GM23338 (cell line): ENCODE measurements at regions not wholly inside any gene's neighbourhood (a gene's known extent, or its start where the extent isn't known, plus 50 kb on each side); places are given as distances from the start of the nearest gene placed in this dataset.

Experiments
- ATAC-seq: fragments of 200-7000 bp; cut with Tn5 transposase; 3 replicates; pipeline ENCODE4 v1.9.1; 2020
- DNase-seq: peaks from one replicate; pipeline ENCODE4 v3.0.0-alpha.2; 2015; ENCODE audit warnings: low spot score
- H2AFZ ChIP-seq: fragments of 200-600 bp; sonication (generic); 2 replicates; pipeline ENCODE4 v1.8.0; 2016; ENCODE audit warnings: antibody characterized with exemption, mild to moderate bottlenecking, moderate library complexity
- H3F3A ChIP-seq: fragments of 200-600 bp; sonication (generic); replicated peaks from 2 replicates; pipeline ENCODE4 v1.8.0; 2017; ENCODE audit warnings: antibody characterized with exemption, mixed run types, low read depth
- H3K27ac ChIP-seq: fragments of 200-600 bp; sonication (generic); 2 replicates; pipeline ENCODE4 v1.6.1; 2016; ENCODE audit warnings: low read depth
- H3K27me3 ChIP-seq: fragments of 200-600 bp; sonication (generic); 2 replicates; pipeline ENCODE4 v1.8.0; 2016; ENCODE audit warnings: mild to moderate bottlenecking, mixed run types, moderate library complexity; ENCODE audit not compliant: insufficient read depth
- H3K36me3 ChIP-seq: fragments of 200-600 bp; sonication (generic); 2 replicates; pipeline ENCODE4 v1.8.0; 2016; ENCODE audit warnings: mild to moderate bottlenecking; ENCODE audit not compliant: insufficient read depth
- H3K4me1 ChIP-seq: fragments of 200-600 bp; sonication (generic); 2 replicates; pipeline ENCODE4 v1.8.0; 2016; ENCODE audit warnings: mild to moderate bottlenecking, moderate library complexity; ENCODE audit not compliant: insufficient read depth
- H3K4me2 ChIP-seq: fragments of 200-600 bp; sonication (generic); 2 replicates; pipeline ENCODE4 v1.7.1; 2017; ENCODE audit warnings: mixed run types
- H3K4me3 ChIP-seq: fragments of 200-600 bp; sonication (generic); 2 replicates; pipeline ENCODE4 v1.6.1; 2016; ENCODE audit warnings: mixed run types
- H3K79me2 ChIP-seq: fragments of 200-600 bp; sonication (generic); replicated peaks from 2 replicates; pipeline ENCODE4 v1.8.0; 2017; ENCODE audit warnings: mild to moderate bottlenecking; ENCODE audit not compliant: insufficient read depth
- H3K9me2 ChIP-seq: fragments of 200-600 bp; sonication (generic); 2 replicates; pipeline ENCODE4 v1.8.0; 2017; ENCODE audit not compliant: insufficient read depth
- H4K20me1 ChIP-seq: fragments of 200-600 bp; sonication (generic); replicated peaks from 2 replicates; pipeline ENCODE4 v1.8.0; 2017; ENCODE audit warnings: mild to moderate bottlenecking; ENCODE audit not compliant: insufficient read depth
- H3K27ac Mint-ChIP-seq: 2 replicates; pipeline ENCODE4 v1.8.0; 2020; ENCODE audit warnings: inconsistent platforms, mild to moderate bottlenecking, moderate library complexity, mixed read lengths
- H3K27me3 Mint-ChIP-seq: 3 replicates; pipeline ENCODE4 v1.8.0; 2022; ENCODE audit warnings: low read depth, mild to moderate bottlenecking, moderate library complexity, mixed read lengths, inconsistent platforms; ENCODE audit not compliant: insufficient read depth, poor library complexity
- H3K36me3 Mint-ChIP-seq: 3 replicates; pipeline ENCODE4 v1.8.0; 2021; ENCODE audit warnings: low read depth, mild to moderate bottlenecking, inconsistent platforms, moderate library complexity, mixed read lengths
- H3K4me1 Mint-ChIP-seq: 3 replicates; pipeline ENCODE4 v1.8.0; 2020; ENCODE audit warnings: mild to moderate bottlenecking, inconsistent platforms, mixed read lengths
- H3K4me3 Mint-ChIP-seq: 3 replicates; pipeline ENCODE4 v1.8.0; 2021; ENCODE audit warnings: moderate library complexity, mild to moderate bottlenecking, inconsistent platforms, mixed read lengths
- H3K9me3 Mint-ChIP-seq: 3 replicates; pipeline ENCODE4 v1.8.0; 2020; ENCODE audit warnings: moderate library complexity, mild to moderate bottlenecking, inconsistent platforms, mixed read lengths
- EZH2 ChIP-seq: fragments of 200-600 bp; sonication (generic); IDR thresholded peaks from one replicate; pipeline ENCODE4 v1.8.0; 2017; ENCODE audit warnings: antibody characterized with exemption, mild to moderate bottlenecking, low read depth; ENCODE audit not compliant: unreplicated experiment
- EZH2phosphoT487 ChIP-seq: fragments of 200-600 bp; sonication (generic); IDR thresholded peaks from one replicate; pipeline ENCODE4 v1.8.1; 2018; ENCODE audit warnings: antibody characterized with exemption; ENCODE audit not compliant: unreplicated experiment
- JUNB ChIP-seq: IDR thresholded peaks from one replicate; pipeline ENCODE4 v1.6.1; 2016; ENCODE audit warnings: antibody characterized with exemption; ENCODE audit not compliant: unreplicated experiment
- POLR2AphosphoS5 ChIP-seq: IDR thresholded peaks from 2 replicates; pipeline ENCODE4 v1.6.1; 2016; ENCODE audit warnings: antibody characterized with exemption, low read depth
- REST ChIP-seq: IDR thresholded peaks from one replicate; pipeline ENCODE4 v1.6.1; 2018; ENCODE audit warnings: antibody characterized with exemption; ENCODE audit not compliant: unreplicated experiment
- STAT1 ChIP-seq: IDR thresholded peaks from one replicate; pipeline ENCODE4 v1.6.1; 2016; ENCODE audit warnings: antibody characterized with exemption; ENCODE audit not compliant: unreplicated experiment
- ZNF114 ChIP-seq: fragments of 250-450 bp; sonication (Bioruptor Pico); IDR thresholded peaks from 2 replicates; pipeline ENCODE4 v1.5.0; 2020; ENCODE audit warnings: mild to moderate bottlenecking, moderate library complexity
- ZNF462 ChIP-seq: fragments of 250-450 bp; sonication (Bioruptor Pico); IDR thresholded peaks from 2 replicates; pipeline ENCODE4 v1.5.0; 2020; ENCODE audit warnings: mild to moderate bottlenecking, moderate library complexity

- H3K4me3 Mint-ChIP-seq, result no peak overlapping the region
- Histone ChIP-seq H3F3A (no peaks in the 10 kb centered on the region), H3K4me1 (no peaks in the 10 kb centered on the region), H3K4me2 (no peak overlapping the region), H3K4me3 (no peak overlapping the region), H3K36me3 (peaks cover 6% of the 10 kb centered on the region; the same call in 1 of the 2 replicates), H3K79me2 (no peaks in the 10 kb centered on the region), H3K27me3 (no peaks in the 10 kb centered on the region), H3K27ac (no peak overlapping the region), H2AFZ (no peak overlapping the region), H4K20me1 (no peaks in the 10 kb centered on the region), H3K9me2 (no peaks in the 10 kb centered on the region)
- no peaks in the 10 kb centered on the region for H3K4me1 Mint-ChIP-seq
- H3K27me3 Mint-ChIP-seq, result peaks cover 7% of the 10 kb centered on the region
- no peak overlapping the region for H3K27ac Mint-ChIP-seq
- peaks cover 92% of the 10 kb centered on the region for H3K9me3 Mint-ChIP-seq
- DNase-seq (no peak), ATAC-seq (no peak)
- H3K36me3 Mint-ChIP-seq, result peaks cover 40% of the 10 kb centered on the region
- TF ChIP-seq STAT1 (no peak), JUNB (no peak), EZH2 (no peak), EZH2phosphoT487 (no peak), POLR2AphosphoS5 (no peak), ZNF114 (CRISPR knock-in tag) (no peak), REST (no peak), ZNF462 (CRISPR knock-in tag) (no peak)
Measured at GRCh38 chr1:4160181-4160580, 260.1 kb upstream of the C1orf174 start.
